Testis (tissue), 2 donors: ENCODE measurements at regions not wholly inside any gene's neighbourhood (a gene's known extent, or its start where the extent isn't known, plus 50 kb on each side); places are given as distances from the start of the nearest gene placed in this dataset.

Experiments
- DNase-seq: peaks from one replicate; pipeline ENCODE4 v3.0.0-alpha.2; 2019
- H3K27ac ChIP-seq, 2 donors: fragments of 200-600 bp; sonication (generic); one replicate each; pipeline ENCODE4 v1.5.1; 2019
- H3K27me3 ChIP-seq: fragments of 200-600 bp; sonication (generic); one replicate; pipeline ENCODE4 v1.5.1; 2019
- H3K36me3 ChIP-seq: fragments of 200-600 bp; sonication (generic); one replicate; pipeline ENCODE4 v1.5.1; 2017; ENCODE audit warnings: low read depth; ENCODE audit errors: missing control alignments
- H3K4me1 ChIP-seq: fragments of 200-600 bp; sonication (generic); one replicate; pipeline ENCODE4 v1.5.1; 2019
- H3K4me3 ChIP-seq, 2 donors: fragments of 200-600 bp; sonication (generic); one replicate each; pipeline ENCODE4 v1.5.1; 2017 to 2019
- H3K9me3 ChIP-seq: fragments of 200-600 bp; sonication (generic); one replicate; pipeline ENCODE4 v1.5.1; 2017
- POLR2A ChIP-seq: fragments of 450-650 bp; IDR thresholded peaks from one replicate; pipeline ENCODE4 v1.6.1; 2017; ENCODE audit warnings: antibody characterized with exemption, mild to moderate bottlenecking, moderate library complexity
- WGBS, 2 donors: methylation state at CpG; one replicate each; pipeline ENCODE4 v1.1.5; 2018; 5-methylcytosine and 5-hydroxymethylcytosine counted together
- intact Hi-C: fragments of 100-400 bp; cut with DNase I; formaldehyde crosslinking; loops from one replicate; pipeline ENCODE4 v1.15.1; 2023; ENCODE audit warnings: low total_unique reads
- TF ChIP-seq, protein P1 (sequence below), 3 experiments: fragments of 450-650 bp in 2 of 3; fragments of 200-600 bp in 1 of 3; sonication (generic) in 1 of 3; IDR thresholded peaks; one replicate each; pipeline ENCODE4 v1.5.1; 2016 to 2019; ENCODE audit warnings: antibody characterized with exemption in 3 of 3, mild to moderate bottlenecking in 2 of 3, moderate library complexity in 1 of 3

DNA sequence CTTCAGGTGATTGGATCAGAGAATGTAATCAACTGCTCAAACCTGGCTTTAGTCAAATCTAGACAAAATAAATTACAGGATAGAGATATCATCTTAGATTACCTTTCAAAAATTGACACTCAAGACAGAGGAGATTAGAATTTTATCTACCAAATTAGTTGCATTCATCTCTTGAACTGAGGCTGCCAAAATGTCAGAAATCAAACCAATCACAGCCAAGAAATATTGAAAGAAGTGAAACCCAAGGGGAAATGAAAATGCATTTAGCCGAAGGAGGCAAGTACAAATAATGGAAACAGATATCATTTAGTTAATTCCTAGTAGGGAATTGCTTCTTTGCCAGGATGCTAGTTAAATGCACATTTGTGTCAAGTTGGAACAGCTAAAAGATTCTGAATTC, 261.1 kb upstream of the PDZRN3 start:
- H3K27me3 ChIP-seq, result no peaks in the 10 kb centered on the region
- TF ChIP-seq, protein P1, sequence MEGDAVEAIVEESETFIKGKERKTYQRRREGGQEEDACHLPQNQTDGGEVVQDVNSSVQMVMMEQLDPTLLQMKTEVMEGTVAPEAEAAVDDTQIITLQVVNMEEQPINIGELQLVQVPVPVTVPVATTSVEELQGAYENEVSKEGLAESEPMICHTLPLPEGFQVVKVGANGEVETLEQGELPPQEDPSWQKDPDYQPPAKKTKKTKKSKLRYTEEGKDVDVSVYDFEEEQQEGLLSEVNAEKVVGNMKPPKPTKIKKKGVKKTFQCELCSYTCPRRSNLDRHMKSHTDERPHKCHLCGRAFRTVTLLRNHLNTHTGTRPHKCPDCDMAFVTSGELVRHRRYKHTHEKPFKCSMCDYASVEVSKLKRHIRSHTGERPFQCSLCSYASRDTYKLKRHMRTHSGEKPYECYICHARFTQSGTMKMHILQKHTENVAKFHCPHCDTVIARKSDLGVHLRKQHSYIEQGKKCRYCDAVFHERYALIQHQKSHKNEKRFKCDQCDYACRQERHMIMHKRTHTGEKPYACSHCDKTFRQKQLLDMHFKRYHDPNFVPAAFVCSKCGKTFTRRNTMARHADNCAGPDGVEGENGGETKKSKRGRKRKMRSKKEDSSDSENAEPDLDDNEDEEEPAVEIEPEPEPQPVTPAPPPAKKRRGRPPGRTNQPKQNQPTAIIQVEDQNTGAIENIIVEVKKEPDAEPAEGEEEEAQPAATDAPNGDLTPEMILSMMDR (IDR thresholded peaks at IDR 0.05), result no peak
- no peak for TF ChIP-seq POLR2A
- H3K9me3 ChIP-seq, result no peaks in the 10 kb centered on the region
- DNase-seq, result no peak
- no peaks in the 10 kb centered on the region for H3K36me3 ChIP-seq
- WGBS, 2 donors, result 54 to 68% methylated on average over 1 of the region's 1 CpG
- no peak overlapping the region for H3K27ac ChIP-seq
- no peak overlapping the region for H3K4me3 ChIP-seq
- no peaks in the 10 kb centered on the region for H3K4me1 ChIP-seq
- intact Hi-C loops, result no loop called here

DNA sequence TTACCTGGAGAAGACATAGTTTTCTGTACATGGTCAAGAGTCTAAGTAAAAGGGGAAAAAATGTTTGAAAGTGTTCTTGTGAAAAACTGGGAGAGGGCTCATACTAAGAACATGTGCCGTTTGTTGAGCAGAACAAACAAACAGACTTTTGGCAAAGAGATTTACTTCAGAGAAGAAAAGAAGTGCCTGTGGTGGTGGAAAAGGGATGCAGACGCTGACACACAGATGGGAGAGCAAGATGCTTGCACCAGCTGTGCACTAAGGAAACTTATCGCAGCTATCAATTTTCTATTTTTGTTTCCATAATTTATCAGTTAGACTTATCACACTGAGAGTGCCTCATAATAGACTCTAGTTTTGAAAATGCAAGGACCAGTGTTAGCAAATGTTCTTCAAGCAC, 259.6 kb upstream of the PDZRN3 start:
- intact Hi-C loops, result no loop called here
- Histone ChIP-seq H3K9me3 (no peaks in the 10 kb centered on the region), H3K36me3 (no peaks in the 10 kb centered on the region), H3K4me3 (no peak overlapping the region), H3K27ac (no peak overlapping the region), H3K27me3 (no peaks in the 10 kb centered on the region), H3K4me1 (no peaks in the 10 kb centered on the region)
- no peak for DNase-seq
- TF ChIP-seq POLR2A, result no peak
- TF ChIP-seq, protein P1 (IDR thresholded peaks at IDR 0.05), result no peak
- WGBS, 2 donors, result 45 to 52% methylated on average over 3 of the region's 3 CpGs

DNA sequence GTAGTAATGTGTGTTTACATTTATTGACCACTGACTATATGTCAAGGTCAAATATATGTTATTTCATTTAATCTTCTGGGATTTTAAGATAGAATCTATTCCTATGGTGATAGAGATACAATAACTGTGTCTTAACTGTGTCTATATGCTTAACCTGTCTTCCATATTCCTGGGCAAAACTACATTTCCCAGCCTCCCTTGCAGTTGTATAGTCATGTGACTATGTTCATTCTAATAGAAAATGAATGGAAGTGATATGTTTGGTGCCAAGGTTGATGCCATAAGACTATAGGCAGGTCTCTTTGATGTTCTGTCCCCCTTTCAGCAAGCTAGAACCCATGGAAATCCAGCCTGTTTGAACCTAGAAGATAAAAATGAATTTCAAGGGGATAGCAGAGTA, 258.8 kb upstream of the PDZRN3 start:
- Histone ChIP-seq H3K4me3 (no peak overlapping the region), H3K27ac (no peak overlapping the region), H3K9me3 (no peaks in the 10 kb centered on the region), H3K27me3 (no peaks in the 10 kb centered on the region), H3K4me1 (no peaks in the 10 kb centered on the region), H3K36me3 (no peaks in the 10 kb centered on the region)
- TF ChIP-seq, protein P1 (IDR thresholded peaks at IDR 0.05), result no peak
- TF ChIP-seq POLR2A, result no peak
- intact Hi-C loops, result no loop called here
- no peak for DNase-seq

DNA sequence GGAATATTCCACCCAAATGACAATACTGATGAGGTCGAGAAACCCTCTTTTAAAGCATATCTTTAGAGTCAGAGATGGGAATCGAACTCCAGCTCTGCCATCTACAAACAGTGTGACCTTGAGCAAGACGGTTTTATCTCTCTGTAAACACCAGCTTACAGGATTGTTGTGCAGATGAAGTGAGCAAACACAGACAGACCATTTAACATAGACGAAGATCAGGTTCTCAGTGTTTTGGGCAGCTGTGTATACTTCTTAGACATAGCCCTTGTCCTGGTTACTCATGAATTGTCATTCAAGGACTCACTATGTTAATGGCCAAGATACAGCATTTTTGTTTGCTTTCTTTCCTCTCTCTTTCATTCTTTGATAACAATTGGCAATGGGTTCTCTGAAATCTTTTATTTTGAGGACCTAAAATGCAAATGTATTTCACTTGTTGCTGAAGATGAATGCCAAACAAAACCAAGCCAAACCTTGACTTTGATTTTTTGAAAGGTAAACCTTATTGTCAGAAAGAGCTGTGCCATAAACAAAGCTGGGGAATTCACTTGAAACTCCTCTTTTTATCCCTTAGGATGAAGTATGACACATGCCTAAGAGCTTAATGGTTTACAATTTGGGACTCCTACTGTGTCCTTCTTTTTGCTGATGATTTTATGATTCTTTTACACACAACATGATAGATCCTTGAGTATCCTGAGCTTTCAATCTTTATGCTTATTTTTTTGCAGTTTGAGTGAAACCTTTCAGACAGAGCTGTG, 250.0 kb upstream of the PDZRN3 start:
- Histone ChIP-seq H3K4me3 (no peak overlapping the region), H3K27ac (no peak overlapping the region), H3K27me3 (no peaks in the 10 kb centered on the region), H3K36me3 (no peaks in the 10 kb centered on the region), H3K9me3 (no peaks in the 10 kb centered on the region), H3K4me1 (no peaks in the 10 kb centered on the region)
- WGBS, 2 donors, result 36 to 52% methylated on average over 4 of the region's 4 CpGs
- no peak for DNase-seq
- intact Hi-C loops, result no loop called here
- TF ChIP-seq POLR2A, result no peak
- TF ChIP-seq, protein P1 (IDR thresholded peaks at IDR 0.05), result no peak

DNA sequence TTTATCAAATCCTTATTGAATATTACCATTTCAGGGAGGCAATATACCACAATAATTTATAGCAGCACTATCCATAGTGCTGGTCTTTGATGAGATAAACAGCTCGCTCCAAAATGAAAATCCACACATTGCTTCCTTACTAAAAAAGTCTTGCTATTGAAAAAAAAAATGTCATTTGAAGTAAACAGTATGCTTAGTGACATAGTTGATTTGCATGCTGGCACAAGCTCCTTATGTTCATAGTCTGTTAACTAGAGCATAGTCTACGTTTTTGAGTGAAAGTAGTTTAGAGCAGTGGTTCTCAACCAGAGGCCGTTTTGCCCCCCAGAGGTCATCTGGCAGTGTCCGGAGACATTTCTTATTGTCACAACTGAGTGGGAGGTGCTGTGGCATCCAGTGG, 249.4 kb upstream of the PDZRN3 start:
- no peaks in the 10 kb centered on the region for H3K36me3 ChIP-seq
- no peaks in the 10 kb centered on the region for H3K9me3 ChIP-seq
- intact Hi-C loops, result no loop called here
- H3K4me1 ChIP-seq, result no peaks in the 10 kb centered on the region
- H3K4me3 ChIP-seq, result no peak overlapping the region
- DNase-seq, result no peak
- WGBS, 2 donors, result 56 to 68% methylated on average over 4 of the region's 4 CpGs
- TF ChIP-seq, protein P1 (IDR thresholded peaks at IDR 0.05), result no peak
- no peak for TF ChIP-seq POLR2A
- no peaks in the 10 kb centered on the region for H3K27me3 ChIP-seq
- no peak overlapping the region for H3K27ac ChIP-seq
